Left hindlimb (tissue), 1 donor: ENCODE measurements at regions not wholly inside any gene's neighbourhood (a gene's known extent, or its start where the extent isn't known, plus 50 kb on each side); places are given as distances from the start of the nearest gene placed in this dataset.

Experiments
- DNase-seq: peaks from one replicate; pipeline ENCODE4 v3.0.0-alpha.2; 2018

DNA sequence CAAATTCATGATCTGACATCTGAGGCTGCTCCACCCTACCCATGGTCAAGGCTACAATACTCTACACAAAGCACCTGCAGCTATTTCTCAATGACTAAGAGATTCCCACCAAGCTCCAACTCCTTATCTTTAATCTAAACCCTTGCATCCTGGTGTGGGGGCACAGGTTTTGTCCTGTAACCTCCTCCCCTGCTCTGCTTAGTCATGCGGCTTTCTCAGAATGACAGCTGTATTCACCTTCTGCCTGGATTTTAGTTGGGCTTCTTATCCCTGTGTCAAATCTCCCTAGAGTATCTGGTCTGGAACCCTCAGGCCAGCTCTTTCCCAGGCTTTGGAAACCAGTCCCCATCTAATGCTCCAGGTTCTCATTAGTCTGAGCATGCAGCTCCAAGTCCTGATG, 159.0 kb downstream of the BARHL2 start:
- DNase-seq: no peak

DNA sequence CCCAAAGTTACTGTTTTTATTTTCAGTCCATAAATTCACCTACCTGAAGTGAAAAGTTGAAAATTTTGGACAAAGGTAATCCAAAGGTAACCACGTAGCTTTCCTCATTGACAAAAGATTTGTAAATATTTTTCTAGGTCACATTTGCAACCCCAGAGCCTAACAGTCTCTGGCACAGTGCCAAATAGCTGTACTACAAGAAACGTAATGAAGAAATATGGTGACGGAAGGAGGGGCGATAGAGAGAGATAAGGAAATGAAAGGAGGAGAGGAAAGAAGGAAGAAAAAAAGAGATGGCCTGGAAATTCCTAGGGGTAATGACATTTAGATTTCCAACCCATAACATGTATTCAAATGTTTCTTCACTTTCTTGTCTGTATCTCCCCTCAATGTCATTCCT, 159.4 kb downstream of the BARHL2 start:
- DNase-seq: no peak

DNA sequence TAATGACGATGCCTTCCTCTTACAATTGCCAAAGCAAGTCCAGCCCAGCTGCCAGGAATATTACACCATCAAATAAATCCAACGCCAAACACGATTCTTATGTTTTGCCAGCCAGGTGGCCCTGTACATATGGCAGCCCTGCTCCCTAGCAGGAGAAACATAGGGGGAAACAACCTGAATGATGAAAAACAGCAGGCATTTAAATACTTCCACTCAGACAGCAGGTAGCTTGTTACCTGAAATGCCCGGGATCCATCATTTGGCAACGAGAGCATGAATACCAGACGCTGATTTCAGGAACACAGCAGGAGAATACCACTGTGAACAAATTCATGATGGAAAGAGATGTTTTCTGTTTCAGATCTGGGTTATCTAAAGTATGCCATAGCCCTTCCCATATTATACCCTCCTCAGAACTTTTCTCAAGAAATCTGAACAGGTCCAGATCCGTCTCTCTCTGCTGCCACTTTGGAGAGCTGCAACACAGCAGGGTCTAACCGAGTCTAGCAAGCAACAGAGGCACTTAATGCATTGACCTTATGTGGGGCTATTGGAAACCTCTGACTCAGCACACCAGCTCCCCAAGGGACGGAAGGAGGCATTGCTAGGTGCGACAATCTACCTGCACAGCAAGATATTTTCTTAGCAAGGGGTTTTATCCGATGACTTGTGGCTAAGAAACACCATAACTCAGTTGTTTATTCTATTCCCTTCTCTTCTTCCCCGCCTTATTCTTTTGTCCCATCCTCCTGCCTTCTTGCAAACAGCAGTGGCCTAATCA, 166.3 kb downstream of the BARHL2 start:
- DNase-seq: no peak

DNA sequence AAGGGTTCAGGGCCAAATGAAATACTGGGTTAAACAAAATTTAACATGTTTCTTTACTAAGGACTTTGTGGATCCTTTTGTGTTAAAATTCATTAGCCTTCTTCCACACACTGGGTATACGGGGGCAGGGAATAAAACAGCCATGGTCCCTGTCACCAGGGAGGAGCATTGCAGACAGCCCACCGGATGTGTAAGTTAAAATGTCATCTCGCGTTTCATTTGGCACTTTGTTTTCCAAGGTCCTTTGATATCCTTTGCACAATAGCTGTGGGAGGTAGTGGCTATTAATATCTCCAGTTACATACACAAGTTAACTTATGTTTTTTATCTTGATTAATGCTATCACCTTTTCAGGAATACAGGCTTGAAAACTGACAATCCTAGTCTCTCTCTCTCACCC, 172.7 kb downstream of the BARHL2 start:
- no peak for DNase-seq

DNA sequence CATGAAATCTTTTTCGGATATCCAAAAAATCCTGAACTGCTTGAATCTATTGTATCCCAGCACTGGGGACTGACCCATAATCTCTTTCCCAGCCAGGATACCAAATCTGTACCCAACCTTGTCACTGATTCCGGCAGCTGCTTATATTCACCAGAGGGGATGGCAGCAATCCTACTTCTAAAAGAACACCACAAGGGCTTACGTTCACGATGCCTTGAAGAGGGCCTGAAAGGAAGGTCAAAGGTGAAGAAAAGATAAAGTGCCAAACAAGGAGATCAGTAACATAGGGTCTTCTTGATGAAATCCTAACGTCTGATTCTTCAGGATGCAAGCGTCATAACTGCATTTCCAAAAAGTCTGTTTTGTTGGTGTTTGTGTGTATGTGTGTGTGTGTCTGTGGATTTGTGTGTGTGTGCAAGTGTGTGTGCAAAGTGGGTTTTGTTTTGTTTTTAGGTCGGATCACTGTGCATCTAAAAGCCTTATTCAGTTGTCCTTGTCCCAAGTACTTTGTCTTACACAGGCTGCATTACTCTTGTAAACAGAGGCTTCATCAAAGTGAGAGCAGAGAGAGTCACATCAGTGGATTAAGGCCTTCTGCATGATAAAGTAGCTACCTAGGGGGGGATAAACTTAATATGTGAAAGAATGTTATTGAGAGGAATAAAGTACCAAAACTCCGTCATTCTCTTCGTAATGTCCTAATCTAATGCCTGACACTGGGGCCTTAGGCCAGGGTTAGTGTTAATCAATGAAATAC, 179.3 kb downstream of the BARHL2 start:
- no peak for DNase-seq

DNA sequence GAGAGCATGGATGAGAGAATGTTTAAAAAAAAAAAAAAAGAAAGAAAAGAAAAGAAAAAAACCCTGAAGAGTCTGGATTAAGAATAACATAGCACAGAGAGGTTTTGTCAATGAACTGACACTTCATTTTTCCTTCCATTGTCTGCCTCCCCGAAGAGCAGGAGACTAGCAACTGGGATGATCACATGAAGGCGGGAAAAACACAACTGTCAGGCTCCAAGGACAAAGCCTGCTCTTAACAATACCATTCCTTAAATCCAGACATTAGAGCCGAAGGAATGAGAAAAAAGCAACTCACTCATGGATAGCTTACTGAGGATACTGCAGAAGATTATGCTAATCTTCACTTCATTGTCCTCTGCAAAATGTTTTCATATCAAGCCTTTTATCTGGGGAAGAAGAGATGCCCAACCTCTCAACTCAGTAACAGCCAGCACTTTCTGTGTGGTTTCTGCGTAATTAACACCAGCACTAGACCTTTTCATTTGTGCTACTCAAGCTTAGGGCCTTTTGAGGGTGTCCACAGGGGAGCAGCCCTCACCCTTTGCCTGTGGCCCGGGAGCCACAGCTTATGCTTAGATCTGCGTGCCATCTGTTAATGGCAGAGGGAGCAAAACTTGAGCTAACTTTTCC, 182.3 kb downstream of the BARHL2 start:
- DNase-seq: no peak

DNA sequence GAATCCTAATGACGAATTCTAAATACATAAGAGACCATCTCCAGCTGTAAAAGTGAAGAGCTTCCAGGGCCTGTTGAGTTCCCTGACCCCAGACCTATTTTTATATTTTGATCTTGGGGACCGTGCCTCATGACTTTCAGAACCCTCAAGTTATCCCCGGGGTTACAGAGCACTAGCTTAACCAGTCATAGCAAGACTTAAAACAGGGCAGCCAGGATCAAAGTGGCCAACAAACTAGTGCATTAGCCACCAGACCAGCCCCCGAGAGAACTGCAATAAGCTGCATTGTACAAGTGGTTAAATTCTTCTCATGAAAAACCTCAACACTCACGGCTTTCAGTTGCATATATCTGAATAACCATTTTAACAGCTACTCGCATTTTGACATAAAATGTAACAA, 183.0 kb downstream of the BARHL2 start:
- no peak for DNase-seq

DNA sequence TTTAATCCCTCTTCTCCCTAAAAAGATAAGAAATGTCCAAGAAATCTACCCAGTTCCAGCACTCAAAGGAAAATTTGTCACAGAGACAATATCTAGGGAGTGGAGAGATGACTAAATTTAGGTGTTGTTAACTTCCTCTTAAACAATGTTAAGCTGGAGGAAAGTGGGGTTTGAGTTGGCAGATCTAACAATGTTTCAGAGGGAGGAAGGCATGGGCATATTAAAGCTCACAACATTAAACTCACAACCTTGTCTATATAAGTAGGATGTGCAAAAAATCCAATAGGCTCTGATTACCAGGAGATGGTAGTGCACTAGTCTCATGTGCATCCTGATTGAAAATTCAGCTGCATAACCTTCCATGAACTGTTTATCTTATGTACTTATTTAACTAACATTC, 190.1 kb downstream of the BARHL2 start:
- no peak for DNase-seq

DNA sequence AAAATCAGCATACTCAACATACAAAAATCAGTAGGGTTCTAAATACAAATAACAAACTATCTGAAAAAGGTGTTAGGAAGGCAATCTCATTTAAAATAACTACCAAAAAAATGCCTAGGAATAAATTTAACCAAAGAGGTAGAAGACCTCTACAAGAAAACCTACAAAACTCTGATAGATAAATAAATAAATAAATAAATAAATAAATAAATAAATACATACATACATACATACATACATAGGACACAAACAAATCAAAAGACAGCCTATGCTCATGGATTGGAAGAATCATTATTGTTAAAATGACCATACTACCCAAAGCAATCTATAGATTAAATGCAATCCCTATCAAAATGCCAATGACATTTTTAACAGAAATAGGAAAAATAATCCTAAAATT, 194.7 kb downstream of the BARHL2 start:
- DNase-seq: no peak

DNA sequence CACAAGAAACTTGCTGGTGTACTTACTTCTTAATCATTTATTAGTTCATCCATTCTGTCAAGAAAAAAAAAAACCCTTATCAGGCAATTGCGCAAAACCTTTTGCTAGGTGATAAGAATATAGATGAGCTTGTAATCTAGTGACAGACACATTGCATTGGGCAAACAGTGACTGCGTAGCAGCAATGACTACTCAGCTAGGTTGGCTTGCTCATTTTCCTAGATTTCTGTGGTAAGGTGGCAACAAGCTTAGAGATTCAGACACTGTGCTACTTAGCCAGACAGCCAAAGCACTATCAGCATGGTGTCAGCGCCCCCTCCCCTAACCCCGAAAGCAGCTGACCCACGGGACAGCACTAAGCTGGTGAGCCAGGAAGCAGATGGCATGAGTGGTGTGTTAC, 203.1 kb downstream of the BARHL2 start:
- no peak for DNase-seq

DNA sequence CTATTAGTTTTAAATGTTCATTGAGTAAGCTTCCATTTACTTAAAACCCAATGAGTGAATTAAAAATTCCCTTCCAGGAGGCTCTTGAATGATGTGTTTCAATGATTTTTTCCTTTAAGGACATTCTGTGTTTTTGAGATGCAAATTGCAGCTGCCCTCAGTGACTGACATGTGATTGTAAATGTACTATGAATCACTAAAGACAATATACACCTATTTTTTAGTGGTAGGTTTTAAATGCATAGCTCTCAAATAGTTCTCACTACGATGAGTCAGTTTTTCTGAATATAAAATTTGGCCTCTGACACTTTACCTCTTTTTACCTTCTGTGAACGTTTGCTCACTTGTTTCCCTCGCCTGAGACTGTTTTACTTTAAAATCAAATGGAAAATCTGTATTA, 204.7 kb downstream of the BARHL2 start:
- no peak for DNase-seq

DNA sequence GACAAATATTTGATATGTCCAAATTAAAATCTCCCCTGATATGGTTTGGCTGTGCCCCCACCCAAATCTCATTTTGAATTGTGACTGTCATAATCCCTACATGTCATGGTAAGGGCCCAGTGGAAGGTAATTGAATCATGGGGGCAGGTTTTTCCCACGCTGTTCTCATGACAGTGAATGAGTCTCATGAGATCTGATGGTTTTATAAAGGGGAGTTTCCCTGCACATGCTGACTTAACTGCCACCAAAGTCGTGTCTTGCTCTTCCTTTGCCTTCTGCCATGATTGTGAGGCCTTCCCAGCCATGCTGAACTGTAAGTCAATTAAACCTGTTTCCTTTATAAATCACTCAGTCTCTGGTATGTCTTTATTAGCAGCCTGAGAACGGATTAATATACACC, 207.0 kb downstream of the BARHL2 start:
- DNase-seq: no peak

DNA sequence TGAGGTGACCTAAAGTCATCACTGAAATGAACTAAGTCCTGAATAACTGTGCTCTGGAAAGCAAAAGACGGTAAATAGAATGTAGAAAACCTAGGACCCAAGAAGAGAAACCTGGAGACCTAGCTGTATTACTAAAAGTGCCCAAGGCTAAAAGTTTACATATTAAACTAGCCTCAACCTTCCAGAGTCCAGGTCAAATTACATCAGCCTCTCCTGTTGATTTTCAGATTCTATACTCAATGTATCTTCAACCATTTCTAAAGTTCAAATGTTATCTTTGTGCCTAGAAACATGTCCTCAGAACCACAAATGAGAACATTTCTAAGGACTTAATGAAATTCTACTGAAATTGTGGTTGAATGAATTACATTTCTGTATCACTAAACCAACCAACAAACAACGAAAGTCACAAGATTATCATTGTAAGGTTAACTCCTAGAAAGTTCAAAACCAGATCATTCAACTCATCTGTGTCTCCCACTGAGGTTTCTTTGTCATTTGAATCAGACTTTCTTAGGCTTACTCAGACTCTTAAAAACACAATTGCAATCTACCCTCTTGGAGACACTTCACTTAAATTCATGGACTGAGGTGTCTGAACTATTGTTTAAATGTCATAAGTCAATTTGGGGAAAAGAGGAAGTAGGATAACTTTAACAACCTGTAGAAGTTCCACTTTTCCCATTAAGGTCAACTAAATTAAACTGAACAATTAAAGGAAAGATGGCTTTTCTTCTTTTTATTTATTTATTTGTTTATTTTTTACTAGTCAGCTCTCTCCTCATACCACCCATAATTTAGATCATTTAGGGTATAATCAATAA, 207.7 kb downstream of the BARHL2 start:
- no peak for DNase-seq

DNA sequence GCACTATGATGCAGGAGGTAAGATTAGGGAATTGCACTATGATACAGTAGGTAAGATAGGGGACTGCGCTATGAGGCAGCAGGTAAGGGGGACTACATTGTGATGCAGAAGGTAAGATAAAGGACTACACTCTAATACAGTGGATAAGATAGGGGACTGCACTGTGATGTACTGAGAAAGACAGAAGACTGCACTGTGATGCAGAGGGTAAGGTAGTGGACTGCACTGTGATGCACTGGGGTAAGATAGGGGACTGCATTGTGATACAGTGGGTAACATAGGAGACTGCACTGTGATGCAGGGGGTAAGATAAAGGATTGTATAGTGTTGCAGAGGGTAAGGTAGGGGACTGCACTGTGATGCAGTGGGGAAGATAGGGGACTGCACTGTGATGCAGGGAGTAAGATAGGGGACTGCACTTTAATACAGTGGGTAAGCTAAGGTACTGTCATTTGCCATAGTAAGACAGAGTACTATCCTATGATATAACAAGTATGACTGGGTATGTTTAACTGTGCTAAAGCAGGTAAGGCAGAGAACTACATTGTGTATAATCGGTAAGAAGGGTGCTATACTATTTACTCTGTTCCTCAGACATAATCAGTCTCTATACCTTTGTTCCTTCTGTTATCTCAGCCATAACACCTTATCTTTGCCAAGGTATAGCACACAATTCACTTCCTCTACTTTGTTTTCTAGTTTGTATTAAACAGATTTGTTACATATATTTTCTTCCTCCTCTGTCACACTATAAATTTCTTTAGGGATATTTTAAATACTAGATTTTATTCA, 208.5 kb downstream of the BARHL2 start:
- DNase-seq: no peak

DNA sequence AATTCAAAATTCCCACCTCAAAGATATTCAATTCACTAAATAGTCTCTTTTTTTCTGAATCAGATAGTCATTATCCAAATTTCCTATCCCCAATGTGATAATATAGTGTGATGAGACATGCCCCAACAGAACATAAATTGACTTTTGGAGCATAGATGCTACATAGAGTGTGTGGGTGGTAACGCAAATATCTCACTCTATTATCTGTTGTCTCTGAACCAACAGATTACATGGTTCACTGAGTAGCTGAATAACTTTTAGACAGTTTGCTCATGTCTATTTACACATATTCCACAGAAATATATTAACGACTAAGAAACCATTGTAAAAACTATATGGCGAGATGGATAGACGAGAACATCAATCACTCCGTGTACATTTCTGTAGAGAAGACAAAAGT, 209.9 kb downstream of the BARHL2 start:
- DNase-seq: no peak

DNA sequence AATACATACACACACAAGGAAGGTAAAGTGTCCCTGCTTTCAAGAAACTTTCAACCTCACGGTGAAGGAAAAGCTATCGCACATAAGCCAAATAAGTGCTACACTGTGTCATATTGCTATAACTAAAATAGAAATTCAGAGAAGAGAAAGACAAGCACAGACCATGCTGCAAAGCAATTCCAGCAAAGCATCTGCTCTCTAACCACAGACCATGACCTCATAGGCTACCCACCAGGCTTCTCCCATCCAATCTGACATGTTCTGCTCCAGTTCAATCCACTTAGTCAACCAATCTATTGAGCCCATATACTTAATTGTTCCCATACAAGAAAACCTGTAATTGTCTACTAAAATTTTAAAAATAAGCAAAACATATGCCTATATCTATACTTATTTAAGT, 211.3 kb downstream of the BARHL2 start:
- no peak for DNase-seq

DNA sequence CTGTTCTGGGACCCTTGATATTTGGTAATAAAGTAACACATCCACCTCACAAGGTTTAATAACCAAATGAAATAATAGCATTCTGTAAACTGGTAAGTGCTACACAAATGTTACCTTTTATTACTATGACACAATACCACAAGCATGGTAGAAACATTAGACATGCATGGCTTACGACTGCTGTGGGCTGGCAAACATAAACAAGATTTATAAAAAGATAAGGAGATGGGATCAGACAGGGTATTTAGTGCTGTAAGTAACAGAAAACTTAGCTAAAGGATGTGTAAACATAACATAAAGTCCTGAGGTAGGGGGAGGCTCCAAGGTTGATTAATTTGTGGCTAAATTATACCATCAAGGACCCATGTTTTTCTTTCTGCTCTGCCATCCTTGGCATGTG, 212.6 kb downstream of the BARHL2 start:
- DNase-seq: no peak

DNA sequence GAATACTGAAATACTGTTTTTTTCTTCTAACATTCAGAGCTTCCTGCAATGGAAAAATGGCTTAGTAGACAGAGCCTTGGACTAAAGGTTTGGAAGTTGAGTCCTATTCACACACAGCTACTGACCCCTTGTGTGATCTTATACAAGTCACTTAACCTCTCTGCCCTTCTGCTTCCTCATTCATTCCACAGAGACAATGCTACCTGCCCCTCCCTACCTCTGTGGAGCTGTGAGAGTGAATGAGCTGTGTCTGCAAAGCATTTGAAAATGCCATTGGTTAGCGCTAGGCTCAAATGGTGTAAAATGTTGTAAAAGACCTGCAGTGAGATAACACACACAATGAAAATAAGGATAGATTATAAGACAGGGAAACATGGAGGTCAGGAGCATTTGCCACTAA, 214.4 kb downstream of the BARHL2 start:
- DNase-seq: no peak

DNA sequence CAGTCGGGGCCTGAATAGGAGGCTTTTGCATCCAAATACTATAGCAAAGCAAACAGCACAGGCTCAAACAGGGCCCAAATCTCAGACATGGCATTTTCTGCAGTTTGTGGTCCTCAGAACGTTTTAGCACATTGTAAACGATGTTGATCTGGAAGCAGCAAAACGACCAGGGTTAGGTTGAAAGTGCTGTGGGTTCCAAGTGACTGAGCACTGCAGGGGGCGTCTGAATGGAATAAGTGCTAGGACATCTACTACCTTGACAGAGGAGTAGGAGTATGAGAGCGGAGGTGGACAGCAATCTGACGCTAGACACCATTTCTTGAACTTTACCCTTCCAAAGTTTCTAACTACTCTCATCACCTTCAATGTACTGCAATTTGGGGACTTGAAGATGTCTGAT, 214.9 kb downstream of the BARHL2 start:
- DNase-seq: no peak

DNA sequence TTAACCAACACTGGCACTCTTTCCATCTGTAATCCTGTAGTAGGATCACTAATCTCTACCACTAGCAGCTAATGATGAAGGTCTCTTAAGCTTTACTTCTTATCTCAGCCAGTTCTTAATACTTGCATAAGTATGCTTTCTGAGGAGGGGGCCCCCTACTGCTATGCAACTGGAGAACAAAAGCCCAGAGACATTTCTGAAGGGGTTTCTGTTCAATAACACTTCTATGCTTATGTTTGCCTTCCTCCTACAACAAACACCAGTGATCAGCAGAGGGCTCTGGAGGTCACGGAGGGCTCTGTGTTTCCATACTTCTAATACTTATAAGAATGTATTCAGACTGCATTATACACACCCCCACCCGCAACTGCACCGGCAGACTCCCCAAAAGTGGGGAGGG, 215.8 kb downstream of the BARHL2 start:
- DNase-seq: no peak

DNA sequence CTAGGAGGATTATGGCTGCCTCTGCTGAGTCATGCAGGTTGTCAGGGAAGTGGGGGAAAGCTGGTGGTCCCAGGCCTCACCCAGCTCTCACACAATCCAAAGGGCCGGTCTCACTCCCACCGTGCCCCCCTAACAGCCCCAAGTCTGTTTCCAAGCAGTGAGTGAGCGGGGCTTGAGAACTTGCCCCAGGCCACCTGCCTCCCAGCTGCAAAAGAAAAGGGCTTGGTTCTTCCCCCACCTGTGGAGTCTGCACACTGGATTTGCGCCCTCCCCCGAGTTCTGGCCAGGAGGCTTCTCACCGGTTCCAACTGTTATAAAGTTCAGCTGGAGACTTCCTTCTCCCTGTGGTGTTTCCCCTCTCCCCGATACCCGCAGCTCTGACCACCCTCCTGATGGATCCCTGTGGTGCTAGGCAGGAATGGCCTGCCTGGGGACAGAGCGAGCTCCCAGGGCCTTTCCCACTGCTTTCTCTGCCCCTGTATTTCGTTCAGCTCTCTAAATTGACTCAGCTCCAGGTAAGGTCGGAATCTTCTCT, 222.3 kb downstream of the BARHL2 start:
- DNase-seq: no peak

DNA sequence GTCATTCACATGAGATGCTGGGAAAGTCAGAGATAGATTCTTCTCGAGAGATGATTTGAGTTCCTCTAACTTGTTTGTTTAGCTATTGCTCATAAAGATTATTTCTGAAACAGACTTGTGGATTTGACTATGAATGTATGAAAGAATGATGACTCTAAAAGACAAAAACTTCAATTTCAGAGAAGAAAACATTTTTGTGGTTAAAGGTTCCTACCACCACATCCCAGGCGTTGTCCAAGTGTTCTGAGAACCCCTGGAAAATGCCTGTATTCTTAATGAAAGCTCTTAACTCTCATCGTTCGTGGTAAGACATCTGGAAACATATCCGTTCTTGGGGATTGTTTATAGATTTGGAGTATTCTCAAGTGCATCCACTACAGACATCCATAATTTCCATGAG, 228.7 kb downstream of the BARHL2 start:
- no peak for DNase-seq
